Tibial nerve (tissue), 4 donors: ENCODE measurements at regions not wholly inside any gene's neighbourhood (a gene's known extent, or its start where the extent isn't known, plus 50 kb on each side); places are given as distances from the start of the nearest gene placed in this dataset.

Experiments used
- EP300 ChIP-seq, 2 donors: sonication (generic); formaldehyde crosslinking; IDR thresholded peaks; one replicate each; pipeline ENCODE4 v1.6.1; 2017; ENCODE audit warnings: antibody characterized with exemption in 2 of 2, mild to moderate bottlenecking in 1 of 2
- POLR2A ChIP-seq, 2 donors: fragments of 450-650 bp; IDR thresholded peaks; one replicate each; pipeline ENCODE4 v1.6.1; 2017; ENCODE audit warnings: antibody characterized with exemption in 2 of 2, mild to moderate bottlenecking in 2 of 2, moderate library complexity in 2 of 2
- TF ChIP-seq, protein P1 (sequence below), 5 experiments: fragments of 200-600 bp in 3 of 5; fragments of 450-650 bp in 2 of 5; sonication (generic) in 3 of 5; IDR thresholded peaks; one replicate each; pipeline ENCODE4 v1.5.1; 2016 to 2019; ENCODE audit warnings: antibody characterized with exemption in 5 of 5, mild to moderate bottlenecking in 3 of 5, moderate library complexity in 2 of 5

DNA sequence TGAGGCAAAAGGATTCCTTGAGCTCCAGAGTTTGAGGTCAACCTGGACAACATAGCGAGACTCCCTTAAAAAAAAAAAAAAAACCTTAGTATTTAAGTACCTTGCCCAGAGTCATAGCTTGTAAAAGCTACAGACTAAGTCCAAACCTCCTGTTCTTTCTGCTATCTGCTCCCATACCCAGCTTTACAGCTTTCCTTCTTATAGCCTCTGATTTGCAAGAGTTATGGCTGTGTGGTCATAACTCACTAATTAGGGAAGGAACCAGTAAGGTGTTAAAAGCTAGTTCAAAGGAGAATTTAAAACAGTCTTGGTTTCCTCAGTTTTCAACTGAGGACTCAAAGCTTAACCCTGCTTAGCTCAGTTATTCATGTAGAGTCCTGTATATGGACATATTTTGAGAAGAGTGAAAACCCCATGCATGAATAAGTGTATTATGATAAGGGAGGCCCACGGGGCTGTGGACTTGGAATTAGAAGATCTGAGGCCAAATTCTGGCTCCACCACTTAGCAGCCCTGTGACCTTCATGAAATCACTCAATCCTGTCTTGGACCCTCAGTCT, 135.5 kb upstream of the SMAD3 start:
- no peak for TF ChIP-seq POLR2A (IDR thresholded peaks at IDR 0.05)
- TF ChIP-seq EP300 (IDR thresholded peaks at IDR 0.05), result no peak
- TF ChIP-seq, protein P1, sequence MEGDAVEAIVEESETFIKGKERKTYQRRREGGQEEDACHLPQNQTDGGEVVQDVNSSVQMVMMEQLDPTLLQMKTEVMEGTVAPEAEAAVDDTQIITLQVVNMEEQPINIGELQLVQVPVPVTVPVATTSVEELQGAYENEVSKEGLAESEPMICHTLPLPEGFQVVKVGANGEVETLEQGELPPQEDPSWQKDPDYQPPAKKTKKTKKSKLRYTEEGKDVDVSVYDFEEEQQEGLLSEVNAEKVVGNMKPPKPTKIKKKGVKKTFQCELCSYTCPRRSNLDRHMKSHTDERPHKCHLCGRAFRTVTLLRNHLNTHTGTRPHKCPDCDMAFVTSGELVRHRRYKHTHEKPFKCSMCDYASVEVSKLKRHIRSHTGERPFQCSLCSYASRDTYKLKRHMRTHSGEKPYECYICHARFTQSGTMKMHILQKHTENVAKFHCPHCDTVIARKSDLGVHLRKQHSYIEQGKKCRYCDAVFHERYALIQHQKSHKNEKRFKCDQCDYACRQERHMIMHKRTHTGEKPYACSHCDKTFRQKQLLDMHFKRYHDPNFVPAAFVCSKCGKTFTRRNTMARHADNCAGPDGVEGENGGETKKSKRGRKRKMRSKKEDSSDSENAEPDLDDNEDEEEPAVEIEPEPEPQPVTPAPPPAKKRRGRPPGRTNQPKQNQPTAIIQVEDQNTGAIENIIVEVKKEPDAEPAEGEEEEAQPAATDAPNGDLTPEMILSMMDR (IDR thresholded peaks at IDR 0.05), result no peak
